ENCODE measurements at regions not wholly inside any gene's neighbourhood (a gene's known extent, or its start where the extent isn't known, plus 50 kb on each side); places are given as distances from the start of the nearest gene placed in this dataset.

GRCh38 chr18:43581936-43582519, 304.7 kb upstream of the SYT4 start:
- Histone ChIP-seq H3K27ac (ENCODE audit: low read depth in 1 of 2, low read length in 1 of 2) (no peak overlapping the region), H3K4me1 (ENCODE audit: control insufficient read depth in 5 of 5, insufficient read depth in 5 of 5, low read length in 5 of 5) (peaks cover 0 to 6% (median 1%) of the 10 kb centered on the region in 5 donors), H3K27me3 (ENCODE audit: control insufficient read depth in 3 of 3, insufficient read depth in 3 of 3, low read length in 2 of 3) (no peaks in the 10 kb centered on the region), H3K4me3 (no peak overlapping the region), H3K9ac (ENCODE audit: insufficient read depth in 1 of 2, low read length in 2 of 2) (no peak overlapping the region), H3K9me3 (ENCODE audit: control insufficient read depth in 4 of 4, insufficient read depth in 3 of 4, low read length in 3 of 4) (no peaks in the 10 kb centered on the region), H3K36me3 (ENCODE audit: control insufficient read depth in 4 of 4, insufficient read depth in 4 of 4, low read length in 4 of 4) (no peaks in the 10 kb centered on the region)
- TF ChIP-seq, protein P1, sequence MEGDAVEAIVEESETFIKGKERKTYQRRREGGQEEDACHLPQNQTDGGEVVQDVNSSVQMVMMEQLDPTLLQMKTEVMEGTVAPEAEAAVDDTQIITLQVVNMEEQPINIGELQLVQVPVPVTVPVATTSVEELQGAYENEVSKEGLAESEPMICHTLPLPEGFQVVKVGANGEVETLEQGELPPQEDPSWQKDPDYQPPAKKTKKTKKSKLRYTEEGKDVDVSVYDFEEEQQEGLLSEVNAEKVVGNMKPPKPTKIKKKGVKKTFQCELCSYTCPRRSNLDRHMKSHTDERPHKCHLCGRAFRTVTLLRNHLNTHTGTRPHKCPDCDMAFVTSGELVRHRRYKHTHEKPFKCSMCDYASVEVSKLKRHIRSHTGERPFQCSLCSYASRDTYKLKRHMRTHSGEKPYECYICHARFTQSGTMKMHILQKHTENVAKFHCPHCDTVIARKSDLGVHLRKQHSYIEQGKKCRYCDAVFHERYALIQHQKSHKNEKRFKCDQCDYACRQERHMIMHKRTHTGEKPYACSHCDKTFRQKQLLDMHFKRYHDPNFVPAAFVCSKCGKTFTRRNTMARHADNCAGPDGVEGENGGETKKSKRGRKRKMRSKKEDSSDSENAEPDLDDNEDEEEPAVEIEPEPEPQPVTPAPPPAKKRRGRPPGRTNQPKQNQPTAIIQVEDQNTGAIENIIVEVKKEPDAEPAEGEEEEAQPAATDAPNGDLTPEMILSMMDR (IDR thresholded peaks at IDR 0.05; ENCODE audit: control extremely low read depth, extremely low read depth), result no peak
- ATAC-seq (ENCODE audit: insufficient read depth, low FRiP score), result no peak
- DNase-seq, result peak in 2 of 3 donors; percentile 32 to 51
- 63 to 79% methylated on average over 2 of the region's 2 CpGs for WGBS, 2 donors

DNA sequence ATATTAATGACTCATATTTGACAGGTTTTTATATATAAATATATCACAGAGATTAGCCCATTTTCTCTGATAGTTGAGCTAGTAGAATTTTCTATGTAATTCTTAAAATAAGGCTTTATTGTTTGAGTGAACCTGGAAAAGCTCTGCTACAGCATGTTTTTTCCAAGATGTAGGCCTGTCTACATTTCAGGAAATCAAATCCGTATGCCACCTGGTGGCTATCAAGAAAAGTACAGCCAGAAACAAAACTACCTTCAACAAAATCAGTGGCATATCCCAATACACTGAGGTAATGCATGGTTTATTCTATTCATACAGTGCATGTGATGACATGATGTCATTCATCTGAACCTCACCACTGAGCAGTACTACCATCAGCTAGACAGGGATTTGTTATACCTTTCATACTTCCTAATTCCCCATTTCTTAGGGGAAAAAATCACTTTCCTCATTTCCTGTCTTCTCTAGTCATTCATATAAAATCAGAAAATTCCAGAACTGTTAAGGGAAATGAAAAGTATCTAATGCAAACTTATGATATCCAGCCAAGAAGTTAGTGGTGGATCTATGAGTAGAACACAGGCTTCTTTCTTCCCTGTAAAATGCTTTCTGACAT, 310.4 kb upstream of the SYT4 start:
- Histone ChIP-seq H3K4me3 (no peak overlapping the region), H3K9me3 (ENCODE audit: control insufficient read depth in 4 of 4, insufficient read depth in 3 of 4, low read length in 3 of 4) (peaks cover 0 to 2% (median 0%) of the 10 kb centered on the region in 4 donors), H3K9ac (ENCODE audit: insufficient read depth in 1 of 2, low read length in 2 of 2) (no peak overlapping the region), H3K27me3 (ENCODE audit: control insufficient read depth in 3 of 3, insufficient read depth in 3 of 3, low read length in 2 of 3) (no peaks in the 10 kb centered on the region), H3K4me1 (ENCODE audit: control insufficient read depth in 5 of 5, insufficient read depth in 5 of 5, low read length in 5 of 5) (no peaks in the 10 kb centered on the region), H3K36me3 (ENCODE audit: control insufficient read depth in 4 of 4, insufficient read depth in 4 of 4, low read length in 4 of 4) (no peaks in the 10 kb centered on the region), H3K27ac (ENCODE audit: low read depth in 1 of 2, low read length in 1 of 2) (no peak overlapping the region)
- ATAC-seq (ENCODE audit: insufficient read depth, low FRiP score) (no peak), DNase-seq (peak in 2 of 3 donors; percentile 54 to 67)
- TF ChIP-seq, protein P1 (IDR thresholded peaks at IDR 0.05; ENCODE audit: control extremely low read depth, extremely low read depth), result peak; percentile 37
- WGBS, 2 donors, result 0 to 3% methylated on average over 1 of the region's 1 CpG

GRCh38 chr18:43588838-43589237, 311.5 kb upstream of the SYT4 start:
- H3K4me1 ChIP-seq (ENCODE audit: control insufficient read depth in 5 of 5, insufficient read depth in 5 of 5, low read length in 5 of 5), result no peaks in the 10 kb centered on the region
- H3K27me3 ChIP-seq (ENCODE audit: control insufficient read depth in 3 of 3, insufficient read depth in 3 of 3, low read length in 2 of 3), result no peaks in the 10 kb centered on the region
- TF ChIP-seq, protein P1 (IDR thresholded peaks at IDR 0.05; ENCODE audit: control extremely low read depth, extremely low read depth), result no peak
- no peak for DNase-seq
- no peak overlapping the region for H3K9ac ChIP-seq (ENCODE audit: insufficient read depth in 1 of 2, low read length in 2 of 2)
- H3K36me3 ChIP-seq (ENCODE audit: control insufficient read depth in 4 of 4, insufficient read depth in 4 of 4, low read length in 4 of 4), result no peaks in the 10 kb centered on the region
- H3K27ac ChIP-seq (ENCODE audit: low read depth in 1 of 2, low read length in 1 of 2), result no peak overlapping the region
- WGBS, 2 donors, result 89 to 95% methylated on average over 3 of the region's 3 CpGs
- H3K9me3 ChIP-seq (ENCODE audit: control insufficient read depth in 4 of 4, insufficient read depth in 3 of 4, low read length in 3 of 4), result peaks cover 0 to 2% (median 0%) of the 10 kb centered on the region in 4 donors
- no peak for ATAC-seq (ENCODE audit: insufficient read depth, low FRiP score)
- no peak overlapping the region for H3K4me3 ChIP-seq

Measured in lung (tissue), 11 donors.